Neural cell (in vitro differentiated cells): ENCODE measurements at regions not wholly inside any gene's neighbourhood (a gene's known extent, or its start where the extent isn't known, plus 50 kb on each side); places are given as distances from the start of the nearest gene placed in this dataset.

Source experiments
- H2AFZ ChIP-seq: fragments of 200-600, 300-800 bp; sonication (generic), shearing (Covaris generic); 2 replicates; pipeline ENCODE4 v1.6.0; 2014; ENCODE audit warnings: low read depth, mild to moderate bottlenecking, antibody characterized with exemption, low read length, moderate library complexity
- H3F3A ChIP-seq: fragments of 200-600 bp; shearing (Covaris generic); 2 replicates; pipeline ENCODE4 v1.6.1; 2016; ENCODE audit warnings: mild to moderate bottlenecking, moderate library complexity, mixed read lengths, antibody characterized with exemption, low read length; ENCODE audit not compliant: insufficient read depth, poor library complexity, severe bottlenecking
- H3K27ac ChIP-seq: fragments of 200-600, 300-800 bp; sonication (generic), shearing (Covaris generic); 2 replicates; pipeline ENCODE4 v1.5.1; 2014; ENCODE audit warnings: mild to moderate bottlenecking, low read length, moderate library complexity
- H3K27me3 ChIP-seq: fragments of 300-800, 200-600 bp; sonication (generic), shearing (Covaris generic); 2 replicates; pipeline ENCODE4 v1.6.0; 2014; ENCODE audit warnings: mild to moderate bottlenecking, low read depth, low read length, moderate library complexity; ENCODE audit not compliant: insufficient read depth
- H3K36me3 ChIP-seq: fragments of 300-800, 200-600 bp; sonication (generic), shearing (Covaris generic); 2 replicates; pipeline ENCODE4 v1.5.1; 2014; ENCODE audit warnings: mild to moderate bottlenecking, antibody characterized with exemption, low read length, moderate library complexity; ENCODE audit not compliant: insufficient read depth
- H3K4me2 ChIP-seq: fragments of 300-800, 200-600 bp; sonication (generic), shearing (Covaris generic); 2 replicates; pipeline ENCODE4 v1.6.0; 2014; ENCODE audit warnings: mild to moderate bottlenecking, low read length
- H3K4me3 ChIP-seq: fragments of 300-800, 200-600 bp; sonication (generic), shearing (Covaris generic); 2 replicates; pipeline ENCODE4 v1.5.1; 2014; ENCODE audit warnings: mild to moderate bottlenecking, low read length, moderate library complexity
- H3K79me2 ChIP-seq: fragments of 200-600 bp; shearing (Covaris generic); replicated peaks from 2 replicates; pipeline ENCODE4 v1.6.0; 2014; ENCODE audit warnings: mild to moderate bottlenecking, low read length, moderate library complexity; ENCODE audit not compliant: insufficient read depth
- H3K9ac ChIP-seq: fragments of 300-800, 200-600 bp; sonication (generic), shearing (Covaris generic); 2 replicates; pipeline ENCODE4 v1.6.1; 2016; ENCODE audit warnings: mild to moderate bottlenecking, low read length, mixed read lengths
- H3K9me2 ChIP-seq: fragments of 200-600 bp; shearing (Covaris generic); 2 replicates; pipeline ENCODE4 v1.6.1; 2016; ENCODE audit warnings: mild to moderate bottlenecking, low read length, mixed read lengths; ENCODE audit not compliant: insufficient read depth
- H3K9me3 ChIP-seq: fragments of 200-600, 300-800 bp; sonication (generic), shearing (Covaris generic); 2 replicates; pipeline ENCODE4 v1.6.1; 2016; ENCODE audit warnings: mild to moderate bottlenecking, mixed run types, low read length, moderate library complexity, mixed read lengths
- H4K20me1 ChIP-seq: fragments of 200-600 bp; shearing (Covaris generic); 2 replicates; pipeline ENCODE4 v1.6.1; 2016; ENCODE audit warnings: mild to moderate bottlenecking, mixed run types; ENCODE audit not compliant: insufficient read depth
- EP300 ChIP-seq: fragments of 450-650 bp; conservative IDR thresholded peaks from 2 replicates; pipeline ENCODE4 v1.6.1; 2014; ENCODE audit warnings: antibody characterized with exemption, mild to moderate bottlenecking, moderate library complexity; ENCODE audit not compliant: poor library complexity, severe bottlenecking
- EZH2 ChIP-seq: fragments of 200-600, 300-800 bp; shearing (Covaris generic), sonication (generic); IDR thresholded peaks from 2 replicates; pipeline ENCODE4 v1.6.1; 2014; ENCODE audit warnings: antibody characterized with exemption, low read length, borderline replicate concordance, mild to moderate bottlenecking; ENCODE audit not compliant: insufficient read depth, poor library complexity, severe bottlenecking
- MXI1 ChIP-seq: fragments of 450-650 bp; conservative IDR thresholded peaks from 2 replicates; pipeline ENCODE4 v1.6.1; 2014; ENCODE audit warnings: antibody characterized with exemption, mild to moderate bottlenecking; ENCODE audit not compliant: poor library complexity, severe bottlenecking
- POLR2AphosphoS5 ChIP-seq: IDR thresholded peaks from 2 replicates; pipeline ENCODE4 v1.6.1; 2012
- RAD21 ChIP-seq: fragments of 450-650 bp; conservative IDR thresholded peaks from 2 replicates; pipeline ENCODE4 v1.6.1; 2014; ENCODE audit warnings: antibody characterized with exemption, mild to moderate bottlenecking, moderate library complexity
- SMC3 ChIP-seq: fragments of 450-650 bp; conservative IDR thresholded peaks from 2 replicates; pipeline ENCODE4 v1.6.1; 2014; ENCODE audit warnings: antibody characterized with exemption, mild to moderate bottlenecking, moderate library complexity; ENCODE audit not compliant: poor library complexity
- TAF1 ChIP-seq: IDR thresholded peaks from 2 replicates; pipeline ENCODE4 v1.6.1; 2012; ENCODE audit warnings: low read depth
- TF ChIP-seq, protein P1 (sequence below): IDR thresholded peaks from 2 replicates; pipeline ENCODE4 v1.6.1; 2012; ENCODE audit warnings: borderline replicate concordance
- TF ChIP-seq, protein P2 (sequence below): fragments of 450-650 bp; IDR thresholded peaks from 2 replicates; pipeline ENCODE4 v1.5.1; 2014; ENCODE audit warnings: antibody characterized with exemption, mild to moderate bottlenecking, moderate library complexity; ENCODE audit not compliant: poor library complexity, severe bottlenecking

DNA sequence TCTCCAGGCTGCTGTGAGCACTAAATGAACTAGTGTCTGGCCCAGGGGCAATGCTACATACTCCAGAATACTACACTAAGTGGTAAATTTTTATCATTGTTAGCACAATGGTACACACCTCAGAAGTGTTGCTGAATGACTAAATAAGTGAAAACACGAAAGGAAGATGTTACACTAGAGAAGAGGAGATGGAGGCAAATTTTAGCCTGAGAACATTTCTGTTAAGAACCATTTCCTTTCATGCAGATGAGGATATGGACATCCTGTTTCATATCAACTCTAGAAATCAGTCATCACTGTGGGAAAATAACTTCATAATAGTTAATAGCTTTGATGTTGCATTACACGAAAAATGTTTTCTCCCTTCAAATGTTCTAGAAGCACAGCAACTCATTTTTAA, 117.6 kb upstream of the STK17B start:
- Histone ChIP-seq H3K4me3 (no peak overlapping the region), H3K27ac (no peak overlapping the region), H3K79me2 (no peaks in the 10 kb centered on the region), H4K20me1 (no peaks in the 10 kb centered on the region), H3K27me3 (no peaks in the 10 kb centered on the region), H3K9me2 (no peaks in the 10 kb centered on the region), H2AFZ (no peak overlapping the region), H3K9me3 (no peaks in the 10 kb centered on the region), H3K4me2 (no peak overlapping the region), H3F3A (no peaks in the 10 kb centered on the region), H3K36me3 (peaks cover 9% of the 10 kb centered on the region), H3K9ac (no peak overlapping the region)
- TF ChIP-seq SMC3 (no peak), MXI1 (no peak), TAF1 (no peak), RAD21 (no peak)
- TF ChIP-seq, protein P1, sequence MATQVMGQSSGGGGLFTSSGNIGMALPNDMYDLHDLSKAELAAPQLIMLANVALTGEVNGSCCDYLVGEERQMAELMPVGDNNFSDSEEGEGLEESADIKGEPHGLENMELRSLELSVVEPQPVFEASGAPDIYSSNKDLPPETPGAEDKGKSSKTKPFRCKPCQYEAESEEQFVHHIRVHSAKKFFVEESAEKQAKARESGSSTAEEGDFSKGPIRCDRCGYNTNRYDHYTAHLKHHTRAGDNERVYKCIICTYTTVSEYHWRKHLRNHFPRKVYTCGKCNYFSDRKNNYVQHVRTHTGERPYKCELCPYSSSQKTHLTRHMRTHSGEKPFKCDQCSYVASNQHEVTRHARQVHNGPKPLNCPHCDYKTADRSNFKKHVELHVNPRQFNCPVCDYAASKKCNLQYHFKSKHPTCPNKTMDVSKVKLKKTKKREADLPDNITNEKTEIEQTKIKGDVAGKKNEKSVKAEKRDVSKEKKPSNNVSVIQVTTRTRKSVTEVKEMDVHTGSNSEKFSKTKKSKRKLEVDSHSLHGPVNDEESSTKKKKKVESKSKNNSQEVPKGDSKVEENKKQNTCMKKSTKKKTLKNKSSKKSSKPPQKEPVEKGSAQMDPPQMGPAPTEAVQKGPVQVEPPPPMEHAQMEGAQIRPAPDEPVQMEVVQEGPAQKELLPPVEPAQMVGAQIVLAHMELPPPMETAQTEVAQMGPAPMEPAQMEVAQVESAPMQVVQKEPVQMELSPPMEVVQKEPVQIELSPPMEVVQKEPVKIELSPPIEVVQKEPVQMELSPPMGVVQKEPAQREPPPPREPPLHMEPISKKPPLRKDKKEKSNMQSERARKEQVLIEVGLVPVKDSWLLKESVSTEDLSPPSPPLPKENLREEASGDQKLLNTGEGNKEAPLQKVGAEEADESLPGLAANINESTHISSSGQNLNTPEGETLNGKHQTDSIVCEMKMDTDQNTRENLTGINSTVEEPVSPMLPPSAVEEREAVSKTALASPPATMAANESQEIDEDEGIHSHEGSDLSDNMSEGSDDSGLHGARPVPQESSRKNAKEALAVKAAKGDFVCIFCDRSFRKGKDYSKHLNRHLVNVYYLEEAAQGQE = no peak

DNA sequence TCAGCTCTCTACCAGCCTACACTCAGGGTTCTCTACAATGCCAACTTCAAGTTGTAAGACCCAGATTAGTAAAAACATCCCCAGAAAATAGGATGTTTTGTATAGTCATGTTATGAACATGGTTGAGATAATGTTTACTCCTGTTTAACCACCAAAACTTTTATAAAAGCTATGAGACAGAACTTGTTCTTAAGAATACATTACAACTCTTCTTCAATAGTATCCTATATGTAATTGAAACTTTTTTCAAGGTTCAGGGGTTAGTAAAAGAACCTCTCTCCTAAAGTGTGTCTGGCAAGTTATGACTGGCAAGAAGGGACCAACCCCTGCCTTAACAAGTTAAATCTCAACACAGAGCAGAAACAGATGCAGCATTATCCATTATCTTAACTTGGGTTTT, 118.8 kb upstream of the STK17B start:
- TF ChIP-seq EZH2 (no peak), EP300 (no peak), RAD21 (no peak), SMC3 (no peak), MXI1 (no peak), POLR2AphosphoS5 (no peak), TAF1 (no peak)
- TF ChIP-seq, protein P1 = no peak
- TF ChIP-seq, protein P2, sequence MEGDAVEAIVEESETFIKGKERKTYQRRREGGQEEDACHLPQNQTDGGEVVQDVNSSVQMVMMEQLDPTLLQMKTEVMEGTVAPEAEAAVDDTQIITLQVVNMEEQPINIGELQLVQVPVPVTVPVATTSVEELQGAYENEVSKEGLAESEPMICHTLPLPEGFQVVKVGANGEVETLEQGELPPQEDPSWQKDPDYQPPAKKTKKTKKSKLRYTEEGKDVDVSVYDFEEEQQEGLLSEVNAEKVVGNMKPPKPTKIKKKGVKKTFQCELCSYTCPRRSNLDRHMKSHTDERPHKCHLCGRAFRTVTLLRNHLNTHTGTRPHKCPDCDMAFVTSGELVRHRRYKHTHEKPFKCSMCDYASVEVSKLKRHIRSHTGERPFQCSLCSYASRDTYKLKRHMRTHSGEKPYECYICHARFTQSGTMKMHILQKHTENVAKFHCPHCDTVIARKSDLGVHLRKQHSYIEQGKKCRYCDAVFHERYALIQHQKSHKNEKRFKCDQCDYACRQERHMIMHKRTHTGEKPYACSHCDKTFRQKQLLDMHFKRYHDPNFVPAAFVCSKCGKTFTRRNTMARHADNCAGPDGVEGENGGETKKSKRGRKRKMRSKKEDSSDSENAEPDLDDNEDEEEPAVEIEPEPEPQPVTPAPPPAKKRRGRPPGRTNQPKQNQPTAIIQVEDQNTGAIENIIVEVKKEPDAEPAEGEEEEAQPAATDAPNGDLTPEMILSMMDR = no peak
- Histone ChIP-seq H3K79me2 (no peaks in the 10 kb centered on the region), H3K4me2 (no peak overlapping the region), H2AFZ (no peak overlapping the region), H3K9me2 (no peaks in the 10 kb centered on the region), H3K27ac (no peak overlapping the region), H3F3A (no peaks in the 10 kb centered on the region), H3K4me3 (no peak overlapping the region), H3K9me3 (no peaks in the 10 kb centered on the region), H3K36me3 (peaks cover 9% of the 10 kb centered on the region), H3K9ac (no peak overlapping the region), H4K20me1 (no peaks in the 10 kb centered on the region), H3K27me3 (no peaks in the 10 kb centered on the region)
